A549 (cell line): ENCODE measurements at regions not wholly inside any gene's neighbourhood (a gene's known extent, or its start where the extent isn't known, plus 50 kb on each side); places are given as distances from the start of the nearest gene placed in this dataset.
"Not testable (repeated sequence)": the region's sequence is repeated elsewhere in the genome, so short reads cannot be mapped to it uniquely, and the experiment has no call there.

ENCODE experiments used
- EHMT2 ChIP-seq: fragments of 200-600 bp; sonication (generic); IDR thresholded peaks from 2 replicates; pipeline ENCODE4 v1.6.1; 2016; ENCODE audit warnings: antibody characterized with exemption, low read depth, mild to moderate bottlenecking, moderate library complexity
- POLR2AphosphoS2 ChIP-seq: conservative IDR thresholded peaks from 2 replicates; pipeline ENCODE4 v1.6.1; 2012; ENCODE audit warnings: low read length, improper control_type of control experiment, inconsistent platforms

- TF ChIP-seq EHMT2, POLR2AphosphoS2: not testable (repeated sequence)
Measured at GRCh38 chr10:6784429-6784828, 204.4 kb upstream of the PRKCQ start.
